ENCODE measurements at regions not wholly inside any gene's neighbourhood (a gene's known extent, or its start where the extent isn't known, plus 50 kb on each side); places are given as distances from the start of the nearest gene placed in this dataset.

DNA sequence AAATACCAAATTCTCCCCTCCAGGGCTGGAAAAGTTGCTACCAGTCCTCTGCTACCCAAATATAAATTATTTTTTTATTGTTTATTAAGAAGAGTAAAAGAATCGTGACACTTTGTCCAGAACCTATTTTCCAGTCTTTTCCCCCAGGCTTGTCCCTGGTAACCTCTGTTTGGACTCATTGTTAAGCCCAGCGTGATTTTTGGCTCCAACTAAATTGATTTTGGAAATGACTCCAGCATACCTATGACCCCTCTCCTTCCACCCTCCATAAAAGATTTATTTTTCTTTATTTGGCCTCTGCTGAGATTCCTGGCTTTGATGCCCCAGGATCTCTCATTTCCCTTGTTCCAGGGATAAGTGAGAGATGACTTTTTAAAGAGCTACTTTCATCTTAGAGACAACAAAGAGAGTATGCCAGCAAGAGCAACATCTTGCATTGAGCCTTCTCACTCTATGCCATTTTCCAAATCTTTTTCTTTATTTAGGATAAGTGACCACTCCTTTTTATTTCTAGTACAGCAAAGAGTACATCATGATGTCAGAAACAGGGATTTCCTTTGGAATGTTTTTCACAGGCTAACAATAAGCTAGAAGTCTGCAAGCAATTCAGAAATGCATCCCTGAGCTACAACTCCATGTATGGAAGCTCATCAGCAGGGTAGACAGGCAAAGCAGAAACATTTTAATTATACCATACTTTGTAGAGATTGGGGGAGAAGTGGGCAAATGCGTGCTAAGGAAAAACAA is 75.8 kb downstream of the DAD1 start:
- DNase-seq (ENCODE audit: low read depth): no peak

DNA sequence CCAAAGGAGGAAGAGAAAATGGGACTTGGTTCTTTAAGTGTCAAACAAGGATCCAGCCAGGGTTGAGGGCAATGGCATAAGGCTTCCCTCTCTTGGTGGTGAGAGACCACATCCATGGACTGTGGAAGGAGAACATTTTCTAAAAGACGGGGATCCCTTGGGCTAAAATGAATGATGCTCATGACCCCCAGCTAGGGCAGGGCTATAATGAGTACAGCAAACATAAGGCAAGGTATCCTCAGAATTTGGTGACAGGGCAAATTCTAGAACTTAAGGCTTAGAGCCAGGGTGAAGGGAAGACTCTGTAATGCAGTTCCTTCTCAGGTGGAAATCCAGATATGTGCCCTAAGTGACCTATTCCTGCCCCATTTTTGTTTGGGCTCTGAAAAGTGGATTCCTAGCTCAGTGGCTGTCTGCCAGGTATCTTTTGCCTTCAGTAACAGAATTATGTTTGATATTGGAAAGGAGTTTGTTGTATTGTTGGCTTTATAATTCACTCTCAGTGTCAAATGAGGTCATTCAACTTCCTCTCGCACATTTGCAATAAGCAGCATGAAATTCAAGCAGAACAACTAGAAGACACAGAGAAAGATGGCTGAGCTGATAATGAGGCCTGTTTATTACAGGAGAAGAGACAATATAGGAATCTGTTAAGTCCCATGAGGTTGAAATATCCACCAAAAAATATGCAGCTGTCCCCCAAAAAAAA is 76.8 kb downstream of the DAD1 start:
- DNase-seq (ENCODE audit: low read depth): no peak

DNA sequence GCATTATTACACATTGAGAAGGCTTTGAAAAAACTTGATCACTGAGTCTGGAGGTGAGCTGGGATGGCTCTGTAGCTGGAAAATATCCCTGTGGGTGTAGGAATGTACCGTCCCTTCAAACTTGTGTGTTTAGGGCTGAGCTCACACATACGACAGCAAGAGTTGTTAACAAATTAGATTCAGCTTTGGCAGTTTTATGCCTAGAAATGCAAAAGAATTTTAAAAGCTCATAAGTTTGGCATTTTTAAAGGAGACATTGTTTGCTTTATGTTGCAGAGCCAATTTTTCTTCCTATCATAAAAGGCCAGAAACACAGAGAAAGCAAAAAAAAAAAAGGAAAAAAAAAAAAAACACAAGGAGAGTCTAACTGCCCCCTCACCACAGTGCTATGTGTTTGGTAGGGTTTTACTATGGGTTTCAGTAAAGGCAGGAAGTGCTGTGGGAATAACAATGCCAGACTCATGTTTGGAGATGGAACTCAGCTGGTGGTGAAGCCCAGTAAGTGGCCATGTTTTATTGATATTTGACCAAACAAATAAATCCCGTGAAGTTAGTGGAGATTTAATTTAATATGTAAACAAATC is 78.4 kb downstream of the DAD1 start:
- DNase-seq (ENCODE audit: low read depth): no peak

DNA sequence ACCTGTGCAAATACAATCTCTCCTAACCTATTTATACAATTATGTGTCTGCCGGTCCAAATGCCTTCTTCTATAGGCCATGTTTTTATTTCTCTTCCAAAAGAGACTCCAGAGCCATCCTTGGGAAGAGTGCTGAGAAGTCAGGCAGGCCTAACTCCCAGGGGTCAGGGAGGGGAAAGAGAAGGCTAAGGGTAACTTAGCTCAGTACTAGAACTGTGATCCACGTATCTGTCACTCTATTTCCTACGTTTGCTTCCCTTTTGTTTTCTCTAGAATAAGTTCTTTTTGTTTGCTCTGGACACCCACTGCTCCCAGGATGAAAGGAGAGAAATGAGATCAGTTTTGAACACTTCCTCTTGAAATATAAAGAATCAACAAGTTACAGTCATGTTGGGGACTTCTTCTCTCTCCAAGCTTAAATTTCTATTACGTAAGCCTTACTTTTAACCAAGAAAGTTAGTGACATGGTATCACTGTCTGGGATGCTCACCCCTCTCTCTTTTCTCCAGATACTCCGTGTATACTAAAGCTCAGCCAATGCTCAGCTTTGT is 79.2 kb downstream of the DAD1 start:
- no peak for DNase-seq (ENCODE audit: low read depth)

DNA sequence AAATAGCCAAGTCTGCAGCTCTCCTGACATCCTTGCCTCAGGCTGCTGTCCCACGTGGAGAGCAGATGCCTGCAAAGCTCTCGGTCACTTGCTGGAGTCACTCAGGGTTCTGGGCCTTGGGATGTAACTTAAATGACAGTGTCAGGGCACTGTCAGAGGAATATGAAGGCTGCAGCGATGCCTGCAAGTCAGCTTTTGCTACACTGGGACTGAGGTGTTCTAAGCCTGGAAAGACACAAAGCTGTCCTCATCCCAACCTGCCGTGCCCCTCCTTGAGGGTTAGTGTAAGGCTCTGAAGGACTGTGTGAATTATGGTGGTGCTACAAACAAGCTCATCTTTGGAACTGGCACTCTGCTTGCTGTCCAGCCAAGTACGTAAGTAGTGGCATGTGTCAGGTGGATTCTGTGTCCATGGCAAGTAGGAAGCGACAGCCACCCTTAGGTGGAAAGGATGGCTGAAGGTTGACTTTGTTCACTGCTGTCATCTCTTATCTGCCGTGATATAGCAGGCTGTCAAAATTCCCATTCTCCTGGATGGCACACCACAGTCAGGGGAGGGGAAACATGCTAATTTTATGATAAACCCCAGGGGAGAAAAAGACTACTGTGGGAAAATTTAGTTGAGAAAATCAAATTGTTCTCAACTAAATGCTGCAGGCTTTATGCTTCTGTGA is 79.9 kb downstream of the DAD1 start:
- no peak for DNase-seq (ENCODE audit: low read depth)

DNA sequence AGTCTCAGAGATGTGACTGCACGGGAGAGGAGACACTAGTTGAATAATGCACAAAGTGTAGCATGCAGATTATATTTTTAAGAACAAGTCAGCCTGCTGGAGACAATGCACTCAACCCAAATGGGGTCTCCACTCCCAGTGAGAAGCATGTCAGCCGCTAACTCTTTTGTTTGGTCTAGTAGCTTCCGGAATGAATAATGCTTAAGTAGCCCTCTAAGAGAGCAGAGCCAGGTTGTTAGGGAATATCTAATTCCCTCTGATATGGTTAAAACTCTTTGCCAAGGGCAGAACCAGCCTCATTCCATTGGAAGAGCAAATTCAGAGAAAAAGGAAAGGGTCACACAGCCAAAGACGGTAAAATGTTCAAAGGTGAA is 80.4 kb downstream of the DAD1 start:
- DNase-seq (ENCODE audit: low read depth): no peak

DNA sequence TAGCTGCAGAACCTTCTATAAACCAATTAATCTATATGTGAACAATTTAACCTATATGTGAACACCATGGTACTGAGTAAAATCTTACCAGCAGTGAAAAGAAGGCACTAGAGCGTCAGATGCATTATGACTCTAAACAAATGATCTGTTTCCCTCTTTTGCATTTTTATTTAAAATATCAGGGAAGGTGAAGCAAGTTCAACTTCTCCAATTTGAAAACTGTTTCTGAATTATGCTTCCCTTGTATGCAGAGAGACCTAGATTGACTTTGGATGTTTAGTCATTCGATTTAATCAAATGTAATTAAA is 80.9 kb downstream of the DAD1 start:
- no peak for DNase-seq (ENCODE audit: low read depth)

DNA sequence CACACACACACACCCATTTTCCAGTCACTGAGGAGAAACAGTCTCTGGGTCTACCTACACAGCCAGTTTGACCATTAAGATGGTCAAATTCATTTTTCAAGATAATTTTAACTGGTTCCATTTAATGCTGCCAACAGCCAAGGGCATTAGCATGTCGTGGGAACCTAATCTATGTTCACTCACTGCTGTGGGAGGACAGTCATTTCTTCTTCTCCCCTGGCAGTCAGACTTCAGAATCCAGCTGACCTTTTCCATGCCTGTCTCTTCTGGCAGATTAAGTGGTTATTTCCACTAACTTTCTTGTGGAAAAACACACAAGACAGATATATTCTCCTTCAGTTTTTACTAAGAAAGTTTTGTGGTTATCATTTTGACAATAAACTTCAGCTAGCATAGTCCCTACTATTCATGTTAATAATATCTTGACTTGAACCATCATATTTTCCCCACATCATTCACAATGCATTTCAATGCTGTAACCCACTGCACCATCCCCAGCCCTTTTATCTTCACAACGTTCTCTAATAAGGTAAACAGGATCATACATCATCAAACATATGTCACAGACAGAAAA is 82.2 kb downstream of the DAD1 start:
- DNase-seq (ENCODE audit: low read depth): no peak

DNA sequence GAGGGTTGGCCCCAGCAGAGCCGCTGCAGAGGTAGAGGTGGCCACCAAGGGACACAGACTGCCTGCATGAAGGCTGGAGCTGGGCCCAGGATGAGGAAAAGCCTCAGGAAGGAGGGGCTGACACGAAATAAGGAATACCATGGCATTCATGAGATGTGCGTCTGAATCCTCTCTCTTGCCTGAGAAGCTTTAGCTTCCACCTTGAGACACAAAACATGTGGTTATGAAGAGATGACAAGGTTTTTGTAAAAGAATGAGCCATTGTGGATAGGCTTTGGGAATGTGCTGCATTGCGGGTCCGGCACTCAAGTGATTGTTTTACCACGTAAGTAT is 82.7 kb downstream of the DAD1 start:
- no peak for DNase-seq (ENCODE audit: low read depth)

DNA sequence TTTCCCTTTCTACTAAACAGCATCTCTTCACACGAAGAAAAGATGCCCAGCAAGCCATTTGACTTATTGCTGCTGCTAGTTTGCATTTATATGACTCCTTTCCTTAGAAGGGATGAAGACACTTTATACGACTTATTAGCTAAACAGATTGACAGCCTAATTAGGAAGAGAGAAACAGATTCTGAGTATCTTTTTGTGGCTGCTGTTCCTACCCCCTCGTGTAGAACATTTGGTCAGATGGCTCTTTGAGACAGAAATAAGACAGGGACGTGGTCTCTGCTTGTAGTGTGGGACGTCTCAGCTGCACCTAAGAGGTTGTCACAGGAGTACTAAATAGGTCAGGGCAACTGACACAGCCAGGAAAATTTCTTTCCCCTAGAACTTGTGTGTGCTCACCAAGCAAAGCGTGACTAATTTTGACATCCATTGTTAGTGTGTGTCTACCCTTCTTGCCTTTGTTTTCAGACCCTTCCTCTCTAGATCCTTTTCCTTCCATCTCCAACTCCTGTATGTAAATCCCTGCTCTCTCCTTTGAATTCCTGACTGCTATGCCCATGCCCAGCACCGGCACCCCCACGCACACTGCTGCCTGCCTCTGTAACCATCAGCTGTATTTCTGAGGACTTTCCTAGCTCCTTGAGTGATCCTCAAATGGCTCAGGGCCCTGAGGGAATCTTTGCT is 83.2 kb downstream of the DAD1 start:
- no peak for DNase-seq (ENCODE audit: low read depth)

DNA sequence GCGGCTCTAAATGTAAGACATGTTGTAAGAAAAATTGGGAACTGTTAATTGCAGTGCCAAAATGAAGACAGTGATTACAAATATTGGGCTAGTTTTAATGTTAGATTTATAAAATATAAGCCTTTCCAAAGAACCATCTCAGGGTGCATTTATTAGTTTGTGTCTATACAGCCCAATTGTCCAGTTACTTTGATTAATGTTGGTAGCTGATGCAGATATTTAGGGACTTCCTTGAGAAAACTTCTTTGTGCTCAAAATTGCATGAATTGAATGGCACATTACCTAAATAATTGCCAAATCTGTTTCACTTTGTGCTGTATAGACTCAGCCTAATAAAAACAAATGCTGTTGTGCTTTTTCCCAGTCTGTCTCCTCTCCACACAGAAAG is 83.7 kb downstream of the DAD1 start:
- DNase-seq (ENCODE audit: low read depth): no peak

DNA sequence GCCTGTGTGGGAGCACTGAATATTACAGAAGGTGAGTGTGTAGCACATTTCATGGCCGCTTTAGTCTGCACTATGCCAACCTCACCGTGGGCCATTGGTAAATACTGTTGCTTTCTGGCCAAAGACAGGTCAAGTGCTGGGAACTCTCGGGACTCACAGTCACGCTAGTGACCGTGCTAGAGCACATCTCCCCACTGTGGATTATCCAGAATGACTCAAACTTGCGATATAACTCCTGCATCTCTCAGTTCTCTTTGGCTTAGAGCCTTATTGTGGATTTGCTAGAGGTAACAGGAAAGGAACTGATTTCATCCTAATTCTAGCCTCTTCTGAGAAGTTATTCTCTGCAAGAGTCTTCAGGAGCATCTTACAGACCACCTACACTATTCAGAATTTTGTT is 86.5 kb downstream of the DAD1 start:
- no peak for DNase-seq (ENCODE audit: low read depth)

DNA sequence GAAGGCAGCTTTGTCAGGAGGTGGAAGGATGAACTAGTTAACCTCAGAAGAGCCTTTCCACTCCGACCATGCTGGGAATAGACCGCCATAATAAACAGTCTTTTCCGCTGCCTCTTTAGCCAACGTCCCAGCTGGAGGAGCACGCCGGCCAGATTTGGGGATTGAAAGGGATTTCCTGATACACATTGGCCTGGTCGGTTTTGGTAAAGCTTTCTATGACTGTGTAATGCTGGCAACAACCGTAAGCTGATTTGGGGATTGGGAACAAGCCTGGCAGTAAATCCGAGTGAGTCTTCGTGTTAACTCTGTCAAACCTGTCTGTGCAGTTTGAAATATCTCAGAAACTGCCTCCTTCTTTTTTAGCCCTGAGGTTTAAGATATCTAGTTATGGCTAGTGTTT is 87.0 kb downstream of the DAD1 start:
- no peak for DNase-seq (ENCODE audit: low read depth)

DNA sequence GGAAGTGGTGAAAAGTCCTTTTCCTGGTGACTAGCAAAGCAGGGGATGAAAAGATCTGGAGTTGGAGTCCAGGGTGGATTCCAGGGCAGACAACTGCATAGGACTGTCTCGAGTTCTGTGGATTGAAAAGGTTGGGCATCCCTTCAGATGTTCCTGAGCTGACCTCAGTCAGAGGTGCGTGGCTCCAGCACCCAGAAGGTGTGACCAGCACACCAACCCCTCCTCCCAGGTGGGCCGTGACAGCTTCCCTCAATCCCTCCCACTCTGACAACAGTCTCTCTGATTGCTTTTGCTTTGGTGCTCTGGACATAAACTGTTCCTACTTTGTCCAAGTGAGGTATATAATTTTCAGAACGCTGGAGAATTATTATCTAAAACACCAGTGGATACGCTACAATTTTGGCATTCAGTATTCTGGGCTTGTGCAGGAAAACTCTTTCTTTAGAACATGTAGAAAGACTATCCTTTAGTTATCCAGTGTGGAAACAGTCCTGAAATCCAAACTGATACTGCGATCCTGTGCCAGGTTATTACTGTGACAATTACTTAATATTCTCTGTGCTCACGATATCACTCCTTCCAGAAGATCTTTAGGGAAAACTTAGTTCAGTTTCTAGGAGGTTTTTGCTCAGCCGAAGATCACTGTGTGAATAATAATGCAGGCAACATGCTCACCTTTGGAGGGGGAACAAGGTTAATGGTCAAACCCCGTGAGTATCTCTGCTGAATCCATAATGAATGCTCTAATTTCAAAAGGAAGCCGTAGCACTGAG is 87.9 kb downstream of the DAD1 start:
- DNase-seq (ENCODE audit: low read depth): no peak

DNA sequence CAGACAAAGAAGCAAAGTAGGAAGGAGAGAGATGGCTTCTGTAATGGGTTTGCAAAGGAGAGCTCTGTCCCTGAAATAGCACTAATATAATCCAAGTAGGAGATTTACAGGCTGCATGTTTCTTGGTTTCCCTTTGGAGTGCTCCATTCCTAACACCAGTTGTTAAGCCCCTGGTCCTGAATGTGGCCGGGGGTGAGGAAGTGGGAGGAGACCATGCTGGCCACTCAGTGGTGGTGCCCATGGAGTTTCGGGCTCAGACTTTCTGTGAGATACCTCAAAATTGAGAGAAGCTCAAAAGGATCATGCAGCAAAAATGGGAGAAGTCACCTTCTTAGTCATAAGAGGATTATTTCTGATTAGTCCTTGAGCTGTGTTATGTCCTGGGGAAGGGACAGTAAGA is 88.5 kb downstream of the DAD1 start:
- no peak for DNase-seq (ENCODE audit: low read depth)

DNA sequence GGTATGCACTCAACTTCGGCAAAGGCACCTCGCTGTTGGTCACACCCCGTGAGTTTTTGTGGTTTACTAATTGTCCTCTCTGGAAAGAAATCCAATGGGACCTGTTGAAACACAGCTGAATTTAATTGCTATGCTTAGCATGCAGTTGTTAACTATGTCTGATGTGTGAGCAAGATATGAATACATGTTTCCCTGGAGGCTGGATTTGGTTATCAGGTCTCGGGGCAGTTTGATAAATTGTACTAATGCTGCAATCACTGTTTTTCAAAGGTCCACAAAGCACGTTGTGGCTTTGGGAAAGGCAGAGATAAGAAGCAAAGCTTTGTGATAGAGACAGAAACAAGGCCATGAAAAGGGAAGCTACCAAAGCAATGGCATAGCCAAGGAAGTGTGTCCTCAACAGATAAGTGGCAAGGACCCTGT is 91.3 kb downstream of the DAD1 start:
- no peak for DNase-seq (ENCODE audit: low read depth)

DNA sequence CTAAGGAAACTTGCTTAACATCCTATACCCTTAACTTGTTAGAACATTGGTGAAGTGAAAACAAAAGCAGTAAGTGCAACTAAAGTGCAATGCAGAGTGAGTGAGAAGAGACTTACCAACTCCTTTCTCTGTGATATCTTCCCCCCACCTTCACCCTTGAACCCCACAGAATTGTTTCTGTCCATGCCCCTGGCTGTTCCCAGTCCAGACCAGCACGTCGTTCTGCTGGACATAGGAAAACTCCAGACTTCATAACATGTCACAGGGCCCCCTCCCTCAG is 91.9 kb downstream of the DAD1 start:
- no peak for DNase-seq (ENCODE audit: low read depth)

DNA sequence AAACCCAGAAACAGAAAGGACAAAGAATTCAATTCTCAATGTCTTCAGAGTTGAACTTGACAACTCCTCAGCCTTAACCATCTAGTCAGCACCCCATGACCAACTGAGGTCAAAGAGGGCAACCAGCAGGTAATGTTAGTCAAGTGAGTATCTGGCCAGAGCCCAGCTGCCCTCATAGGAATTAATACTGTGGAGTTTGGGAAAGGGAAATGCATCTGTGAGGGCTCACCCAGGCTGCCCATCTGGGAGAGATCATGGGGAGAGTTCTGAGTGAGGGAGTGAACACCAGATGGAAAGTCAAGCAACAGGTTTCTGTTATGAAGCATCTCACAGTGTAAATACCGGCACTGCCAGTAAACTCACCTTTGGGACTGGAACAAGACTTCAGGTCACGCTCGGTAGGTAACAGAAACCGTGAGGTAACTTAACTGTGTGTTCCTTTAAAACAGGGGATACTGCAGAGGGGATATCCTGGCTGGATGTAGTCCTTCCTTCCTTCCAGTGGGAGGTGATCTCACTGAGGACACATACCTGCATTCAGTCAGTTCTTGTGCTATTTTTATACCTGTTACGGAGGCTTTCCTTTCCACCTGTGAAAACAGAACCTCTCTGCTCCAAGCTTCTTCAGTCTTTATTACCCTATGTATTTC is 94.4 kb downstream of the DAD1 start:
- DNase-seq (ENCODE audit: low read depth): no peak

DNA sequence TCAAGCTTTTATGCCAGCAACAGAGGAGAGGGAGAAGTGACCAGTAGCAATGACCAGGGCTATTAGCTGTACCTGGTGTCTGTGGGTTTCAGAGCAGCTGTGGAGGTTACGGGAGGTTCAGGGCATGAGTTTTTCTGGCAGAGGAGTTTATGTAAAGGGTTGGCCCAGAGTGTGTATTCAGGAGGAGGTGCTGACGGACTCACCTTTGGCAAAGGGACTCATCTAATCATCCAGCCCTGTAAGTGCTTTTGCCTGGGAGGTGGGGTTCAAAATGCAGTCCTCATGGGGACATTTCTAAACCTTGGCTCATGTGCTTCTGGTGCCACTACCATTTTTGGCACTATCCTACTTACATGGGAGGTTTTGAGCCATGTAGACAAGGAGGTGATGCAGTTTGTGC is 95.3 kb downstream of the DAD1 start:
- DNase-seq (ENCODE audit: low read depth): no peak

DNA sequence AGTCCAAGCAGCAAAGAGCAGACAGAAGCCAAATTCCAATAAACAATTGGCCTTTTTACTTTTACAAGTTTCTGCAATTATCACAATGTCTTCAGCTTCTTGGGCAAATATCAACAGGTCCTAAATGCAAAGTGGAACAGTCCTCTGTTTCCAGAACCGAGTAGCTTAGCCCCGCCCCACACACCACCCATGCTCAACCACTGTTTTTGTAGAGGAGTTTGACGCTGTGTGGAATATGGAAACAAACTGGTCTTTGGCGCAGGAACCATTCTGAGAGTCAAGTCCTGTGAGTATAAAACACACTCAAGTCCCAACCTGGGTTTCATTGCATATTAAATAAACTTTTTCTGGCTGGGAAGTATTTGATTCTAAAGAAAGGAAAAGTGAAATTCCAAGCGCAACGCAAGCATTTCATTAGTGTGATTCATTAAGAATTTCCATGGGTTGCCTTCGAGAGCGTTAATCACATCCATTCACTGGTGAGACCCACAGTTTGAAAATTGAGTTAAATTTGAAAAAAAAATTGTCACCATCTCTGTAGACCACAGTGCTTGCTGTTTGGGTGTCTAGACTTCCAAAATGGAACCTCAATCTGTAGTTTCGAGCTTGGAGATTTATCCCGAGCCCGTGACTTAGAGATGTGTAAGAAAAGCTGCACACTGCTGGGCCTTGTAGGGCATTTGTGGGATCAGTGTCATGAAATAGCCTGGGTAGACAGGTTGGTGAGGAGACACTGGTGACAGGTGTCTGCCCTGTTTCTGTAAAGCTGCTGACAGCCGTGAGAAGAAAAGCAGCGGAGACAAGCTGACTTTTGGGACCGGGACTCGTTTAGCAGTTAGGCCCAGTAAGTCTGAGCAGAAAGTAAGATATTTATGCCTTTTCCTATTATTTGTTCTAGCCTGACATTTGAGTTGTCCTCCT is 96.1 kb downstream of the DAD1 start:
- no peak for DNase-seq (ENCODE audit: low read depth)

Measured in stimulated activated CD8-positive, alpha-beta memory T cell treated with anti-CD3 and anti-CD28 coated beads, Interleukin-7, amount 100 ng/mL, for 24 hours (primary cell).